Colonic mucosa (tissue), 4 donors: ENCODE measurements at regions not wholly inside any gene's neighbourhood (a gene's known extent, or its start where the extent isn't known, plus 50 kb on each side); places are given as distances from the start of the nearest gene placed in this dataset.

Source experiments
- DNase-seq: peaks from one replicate; pipeline ENCODE4 v3.0.0-alpha.2; 2020
- H3K27ac ChIP-seq: fragments of 200-600 bp; one replicate; pipeline ENCODE4 v1.8.0; 2021
- H3K27me3 ChIP-seq: fragments of 200-600 bp; one replicate; pipeline ENCODE4 v1.8.0; 2021
- H3K36me3 ChIP-seq: fragments of 200-600 bp; one replicate; pipeline ENCODE4 v1.8.0; 2021
- H3K4me1 ChIP-seq: fragments of 200-600 bp; one replicate; pipeline ENCODE4 v1.8.0; 2021; ENCODE audit warnings: mild to moderate bottlenecking
- H3K4me3 ChIP-seq: fragments of 200-600 bp; one replicate; pipeline ENCODE4 v1.8.0; 2021
- H3K9ac ChIP-seq, 2 donors: one replicate each; pipeline ENCODE4 v1.7.0; 2013; ENCODE audit warnings: control low read depth in 2 of 2, low read depth in 2 of 2, low read length in 2 of 2
- H3K9me3 ChIP-seq: fragments of 200-600 bp; one replicate; pipeline ENCODE4 v1.8.0; 2021
- intact Hi-C: fragments of 100-400 bp; cut with DNase I; formaldehyde crosslinking; loops from one replicate; pipeline ENCODE4 v1.14.1; 2022
- TF ChIP-seq, protein P1 (sequence below): fragments of 200-600 bp; IDR thresholded peaks from one replicate; pipeline ENCODE4 v1.8.0; 2022; ENCODE audit warnings: antibody characterized with exemption, mild to moderate bottlenecking
- donor health status: healthy.
- donor health status: DM: no; HTN: no; CAD: no.
- donor health status: DM: no; HTN: no; CAD: no.

DNA sequence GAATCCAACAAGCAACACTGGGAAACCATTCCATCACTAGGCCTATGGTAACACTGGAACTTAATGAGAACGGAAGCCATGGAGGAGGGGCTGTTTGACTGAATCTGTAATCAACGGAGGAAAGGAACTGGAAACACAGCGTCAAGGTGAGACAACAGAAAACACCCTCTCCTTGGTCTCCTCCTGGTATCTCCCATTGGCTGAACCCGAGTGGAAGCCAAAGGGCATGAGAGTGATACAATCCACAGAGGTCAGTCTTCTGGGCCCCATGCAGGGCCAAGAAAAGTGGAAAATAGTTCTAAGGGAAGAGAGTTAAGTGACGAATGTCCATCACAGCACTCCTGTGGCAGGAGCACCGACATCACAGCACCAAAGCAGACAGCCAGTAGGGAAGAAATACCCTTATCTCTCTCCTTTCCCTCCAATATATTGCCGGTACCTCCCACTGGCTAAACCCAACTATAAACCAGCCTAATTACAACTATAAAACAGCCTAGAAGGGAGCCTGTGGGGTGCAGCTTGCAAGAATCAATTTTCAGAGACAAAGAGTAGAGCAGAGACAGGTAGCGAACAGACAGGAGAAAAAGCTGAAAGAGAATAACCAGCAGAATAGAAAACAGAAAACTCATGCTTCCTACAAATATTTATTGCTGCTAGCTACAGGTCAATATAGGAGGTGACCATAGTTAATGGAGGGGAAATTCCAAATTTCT is 107.4 kb upstream of the IFNE start:
- Histone ChIP-seq H3K4me3 (no peak overlapping the region), H3K9me3 (no peaks in the 10 kb centered on the region), H3K4me1 (no peaks in the 10 kb centered on the region), H3K27ac (no peak overlapping the region), H3K9ac (no peak overlapping the region), H3K36me3 (no peaks in the 10 kb centered on the region), H3K27me3 (no peaks in the 10 kb centered on the region)
- TF ChIP-seq, protein P1, sequence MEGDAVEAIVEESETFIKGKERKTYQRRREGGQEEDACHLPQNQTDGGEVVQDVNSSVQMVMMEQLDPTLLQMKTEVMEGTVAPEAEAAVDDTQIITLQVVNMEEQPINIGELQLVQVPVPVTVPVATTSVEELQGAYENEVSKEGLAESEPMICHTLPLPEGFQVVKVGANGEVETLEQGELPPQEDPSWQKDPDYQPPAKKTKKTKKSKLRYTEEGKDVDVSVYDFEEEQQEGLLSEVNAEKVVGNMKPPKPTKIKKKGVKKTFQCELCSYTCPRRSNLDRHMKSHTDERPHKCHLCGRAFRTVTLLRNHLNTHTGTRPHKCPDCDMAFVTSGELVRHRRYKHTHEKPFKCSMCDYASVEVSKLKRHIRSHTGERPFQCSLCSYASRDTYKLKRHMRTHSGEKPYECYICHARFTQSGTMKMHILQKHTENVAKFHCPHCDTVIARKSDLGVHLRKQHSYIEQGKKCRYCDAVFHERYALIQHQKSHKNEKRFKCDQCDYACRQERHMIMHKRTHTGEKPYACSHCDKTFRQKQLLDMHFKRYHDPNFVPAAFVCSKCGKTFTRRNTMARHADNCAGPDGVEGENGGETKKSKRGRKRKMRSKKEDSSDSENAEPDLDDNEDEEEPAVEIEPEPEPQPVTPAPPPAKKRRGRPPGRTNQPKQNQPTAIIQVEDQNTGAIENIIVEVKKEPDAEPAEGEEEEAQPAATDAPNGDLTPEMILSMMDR, result no peak
- no peak for DNase-seq
- intact Hi-C loops, result no loop called here

DNA sequence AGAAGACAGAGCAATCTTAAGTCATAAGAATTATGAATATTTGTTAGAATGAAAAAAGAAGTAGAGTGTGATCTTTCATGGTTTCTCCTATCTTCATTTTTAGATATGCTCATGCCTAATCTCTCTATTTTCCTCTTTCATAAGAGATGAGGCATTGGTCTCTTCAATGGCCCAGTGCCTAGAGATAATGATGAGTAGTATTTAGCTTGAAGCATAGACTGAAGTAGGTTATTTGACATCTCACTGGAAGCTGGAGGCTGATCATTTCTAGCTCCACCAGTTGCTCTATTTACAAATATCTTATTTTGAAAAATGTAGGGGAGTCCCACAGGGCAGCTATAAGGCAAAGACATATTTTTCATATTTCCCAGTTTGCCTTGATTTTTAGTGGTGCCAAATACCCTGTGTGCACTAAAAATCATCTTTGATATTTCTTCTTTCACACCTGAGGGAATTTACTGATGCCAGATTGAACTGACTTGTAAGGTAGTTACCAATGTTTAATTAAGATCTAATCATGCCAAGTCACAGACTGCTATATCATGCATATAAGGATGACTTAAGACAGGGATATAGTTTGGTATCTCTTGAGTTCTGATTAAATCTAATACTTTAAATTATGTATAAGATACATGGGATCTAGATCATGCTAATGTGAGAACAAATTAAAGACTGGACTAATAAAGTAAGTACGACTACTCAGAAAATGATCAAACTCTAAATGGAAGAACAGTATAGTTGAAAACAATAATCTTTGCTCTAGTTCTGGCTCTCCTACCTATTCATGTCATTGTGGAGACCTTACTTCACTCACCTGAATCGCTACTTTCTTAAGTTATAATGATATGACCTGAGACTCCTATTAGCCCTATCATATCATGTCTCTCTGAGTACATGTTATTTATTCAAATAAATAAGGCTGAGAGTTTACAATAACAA is 108.2 kb upstream of the IFNE start:
- H3K27ac ChIP-seq, result no peak overlapping the region
- TF ChIP-seq, protein P1, result no peak
- H3K9me3 ChIP-seq, result no peaks in the 10 kb centered on the region
- no peaks in the 10 kb centered on the region for H3K4me1 ChIP-seq
- no peaks in the 10 kb centered on the region for H3K36me3 ChIP-seq
- no peak overlapping the region for H3K9ac ChIP-seq
- intact Hi-C loops, result no loop called here
- no peak overlapping the region for H3K4me3 ChIP-seq
- DNase-seq, result no peak
- no peaks in the 10 kb centered on the region for H3K27me3 ChIP-seq

DNA sequence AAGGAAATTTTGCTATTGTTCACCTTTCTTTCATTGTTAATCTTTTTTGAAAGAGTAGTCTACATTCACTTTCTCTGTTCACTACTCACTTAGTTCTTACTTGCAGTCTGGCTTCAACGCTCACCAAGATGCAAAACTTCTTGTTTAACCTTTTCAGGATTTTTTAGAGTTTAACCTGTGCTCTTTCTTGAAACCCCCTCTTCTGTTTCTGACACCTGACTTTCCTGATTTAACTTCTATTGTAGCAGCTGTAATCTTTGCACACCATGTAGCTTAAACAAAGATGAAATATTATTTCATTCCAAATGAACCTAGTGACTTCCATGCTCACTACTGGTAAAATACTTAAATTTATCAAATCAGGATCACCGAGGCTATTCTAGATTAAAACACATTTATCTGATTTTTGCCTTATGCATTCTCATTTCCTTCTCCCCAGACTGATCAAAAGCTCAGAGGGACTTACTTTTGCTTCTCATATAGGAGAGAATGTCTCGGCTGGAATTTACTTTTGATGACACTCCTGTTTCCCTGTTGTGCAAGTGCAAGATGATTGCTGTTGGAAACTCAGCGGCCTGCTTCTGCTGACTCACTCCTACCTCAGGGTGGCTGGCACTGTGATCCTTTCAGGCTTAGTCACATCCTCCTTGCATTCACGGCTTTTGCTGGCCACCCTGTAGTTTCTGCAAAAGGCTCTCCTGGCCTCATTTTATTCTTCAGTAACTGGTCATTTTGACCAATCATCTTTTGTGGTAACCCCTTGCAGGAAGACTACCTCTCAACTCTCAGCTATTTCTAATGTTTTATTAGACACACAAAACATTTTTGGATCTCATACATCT is 109.3 kb upstream of the IFNE start:
- H3K4me3 ChIP-seq, result no peak overlapping the region
- DNase-seq, result no peak
- H3K9ac ChIP-seq, result no peak overlapping the region
- H3K27ac ChIP-seq, result no peak overlapping the region
- TF ChIP-seq, protein P1, result no peak
- H3K36me3 ChIP-seq, result no peaks in the 10 kb centered on the region
- intact Hi-C loops, result no loop called here
- no peaks in the 10 kb centered on the region for H3K27me3 ChIP-seq
- no peaks in the 10 kb centered on the region for H3K9me3 ChIP-seq
- H3K4me1 ChIP-seq, result no peaks in the 10 kb centered on the region

DNA sequence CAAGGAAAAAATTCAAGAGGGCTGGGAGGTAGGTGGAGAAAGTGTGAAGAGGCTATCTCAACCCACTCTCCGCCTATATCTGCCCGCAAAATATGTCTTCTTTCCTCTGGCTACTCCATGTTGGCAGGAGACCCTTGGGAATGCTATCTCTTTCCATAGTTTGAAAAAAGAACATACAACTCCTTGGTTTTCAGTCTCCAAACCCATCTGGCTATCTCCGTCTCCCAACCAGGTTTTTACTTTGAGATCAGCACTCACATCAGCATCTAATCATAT is 109.9 kb upstream of the IFNE start:
- TF ChIP-seq, protein P1, result no peak
- intact Hi-C loops, result no loop called here
- no peak for DNase-seq

DNA sequence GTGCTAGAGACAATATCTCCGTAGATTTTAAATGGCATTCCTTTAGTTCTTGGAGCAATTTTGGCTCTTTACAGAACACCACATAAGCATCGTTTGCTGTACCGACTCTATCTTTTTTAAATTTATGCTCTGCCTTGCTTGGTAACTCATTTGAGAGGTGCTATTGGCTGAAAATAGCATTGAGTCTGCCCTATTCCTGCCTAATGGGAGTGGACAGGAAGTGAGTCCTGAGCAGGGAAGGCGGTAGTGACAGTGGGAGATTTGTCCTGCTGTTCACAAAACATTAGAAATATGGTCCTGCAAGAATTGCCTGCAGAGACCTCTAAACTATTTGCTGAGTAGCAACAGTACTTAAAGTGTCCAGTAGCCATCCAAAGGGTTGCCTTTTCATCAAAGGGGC is 115.2 kb upstream of the IFNE start:
- Histone ChIP-seq H3K27ac (no peak overlapping the region), H3K9me3 (no peaks in the 10 kb centered on the region), H3K4me3 (no peak overlapping the region), H3K4me1 (no peaks in the 10 kb centered on the region), H3K9ac (no peak overlapping the region), H3K27me3 (no peaks in the 10 kb centered on the region), H3K36me3 (no peaks in the 10 kb centered on the region)
- intact Hi-C loops, result no loop called here
- DNase-seq, result no peak
- TF ChIP-seq, protein P1, result no peak

More for the DNA sequence above, 109.9 kb upstream of the IFNE start:
- H3K4me1 ChIP-seq, result no peaks in the 10 kb centered on the region
- no peak overlapping the region for H3K27ac ChIP-seq
- no peaks in the 10 kb centered on the region for H3K27me3 ChIP-seq
- H3K9me3 ChIP-seq, result no peaks in the 10 kb centered on the region
- no peak overlapping the region for H3K4me3 ChIP-seq
- H3K36me3 ChIP-seq, result no peaks in the 10 kb centered on the region
- no peak overlapping the region for H3K9ac ChIP-seq
